WTC11 (cell line): ENCODE measurements at regions not wholly inside any gene's neighbourhood (a gene's known extent, or its start where the extent isn't known, plus 50 kb on each side); places are given as distances from the start of the nearest gene placed in this dataset.

Experiments used
- ATAC-seq: fragments of 200-7000 bp; cut with Tn5 transposase; 2 replicates; pipeline ENCODE4 v1.10.0; 2021; ENCODE audit warnings: mild to moderate bottlenecking, moderate library complexity
- CTCF ChIA-PET: fragments of 300-600 bp; sonication (Branson Sonifier 250); formaldehyde crosslinking; loops from one replicate; lab custom pipeline; 2021; ENCODE audit warnings: antibody characterized with exemption; lab: Charles Lee
- POLR2A ChIA-PET: fragments of 350-600 bp; sonication (Branson Sonifier 250); formaldehyde crosslinking; loops from one replicate; lab custom pipeline; 2021; ENCODE audit warnings: antibody characterized with exemption; lab: Charles Lee
- DNase-seq: peaks from one replicate; pipeline ENCODE4 v3.0.0; 2021; ENCODE audit warnings: low spot score
- H3K27ac Mint-ChIP-seq: 2 replicates; pipeline ENCODE4 v1.8.0; 2021; ENCODE audit warnings: mixed read lengths
- H3K27me3 Mint-ChIP-seq: 2 replicates; pipeline ENCODE4 v1.8.0; 2021; ENCODE audit warnings: low read depth, mild to moderate bottlenecking, moderate library complexity, mixed read lengths
- H3K36me3 Mint-ChIP-seq: 2 replicates; pipeline ENCODE4 v1.8.0; 2021; ENCODE audit warnings: mixed read lengths
- H3K4me1 Mint-ChIP-seq: 2 replicates; pipeline ENCODE4 v1.8.0; 2022; ENCODE audit warnings: mixed read lengths
- H3K4me3 Mint-ChIP-seq: 2 replicates; pipeline ENCODE4 v1.8.0; 2021; ENCODE audit warnings: mild to moderate bottlenecking, moderate library complexity, mixed read lengths
- H3K9me3 Mint-ChIP-seq: 2 replicates; pipeline ENCODE4 v1.8.0; 2021; ENCODE audit warnings: mixed read lengths
- E2F1 ChIP-seq: sonication (generic); formaldehyde crosslinking; IDR thresholded peaks from 2 replicates; pipeline ENCODE4 v1.8.0; 2022; ENCODE audit warnings: mild to moderate bottlenecking, missing genetic modification reagents
- GABPB1 ChIP-seq: sonication (generic); formaldehyde crosslinking; IDR thresholded peaks from 2 replicates; pipeline ENCODE4 v1.8.1; 2023; ENCODE audit warnings: mild to moderate bottlenecking, missing genetic modification reagents
- GTF2I ChIP-seq: fragments of 250-450 bp; sonication (Bioruptor Pico); conservative IDR thresholded peaks from 2 replicates; pipeline ENCODE4 v1.4.0; 2021; ENCODE audit warnings: mild to moderate bottlenecking
- HMGA2 ChIP-seq: fragments of 250-450 bp; sonication (Bioruptor Pico); IDR thresholded peaks from 2 replicates; pipeline ENCODE4 v1.4.0; 2021; ENCODE audit warnings: mild to moderate bottlenecking, moderate library complexity
- MAX ChIP-seq: sonication (generic); formaldehyde crosslinking; IDR thresholded peaks from 2 replicates; pipeline ENCODE4 v1.8.0; 2022; ENCODE audit warnings: mild to moderate bottlenecking, missing genetic modification reagents
- NR1H2 ChIP-seq: sonication (generic); formaldehyde crosslinking; IDR thresholded peaks from 2 replicates; pipeline ENCODE4 v1.9.0; 2021; ENCODE audit warnings: mild to moderate bottlenecking, moderate library complexity, missing genetic modification reagents
- NR3C1 ChIP-seq: sonication (generic); formaldehyde crosslinking; conservative IDR thresholded peaks from 2 replicates; pipeline ENCODE4 v1.8.1; 2023; ENCODE audit warnings: low read depth, mild to moderate bottlenecking, missing genetic modification reagents
- RORB ChIP-seq: fragments of 250-450 bp; sonication (Bioruptor Pico); IDR thresholded peaks from 2 replicates; pipeline ENCODE4 v1.9.0; 2021; ENCODE audit warnings: mild to moderate bottlenecking
- USF1 ChIP-seq: sonication (generic); formaldehyde crosslinking; IDR thresholded peaks from 2 replicates; pipeline ENCODE4 v1.8.0; 2022; ENCODE audit warnings: mild to moderate bottlenecking, missing genetic modification reagents
- USF2 ChIP-seq: sonication (generic); formaldehyde crosslinking; IDR thresholded peaks from 2 replicates; pipeline ENCODE4 v1.8.1; 2023; ENCODE audit warnings: mild to moderate bottlenecking, missing genetic modification reagents, moderate library complexity
- ZNF138 ChIP-seq: sonication (generic); formaldehyde crosslinking; conservative IDR thresholded peaks from 2 replicates; pipeline ENCODE4 v1.8.1; 2022; ENCODE audit warnings: mild to moderate bottlenecking, moderate library complexity, missing genetic modification reagents
- TF ChIP-seq, protein P1 (sequence below): sonication (generic); formaldehyde crosslinking; IDR thresholded peaks from 2 replicates; pipeline ENCODE4 v1.8.0; 2023; ENCODE audit warnings: missing genetic modification reagents
- TF ChIP-seq, protein P2 (sequence below): sonication (generic); formaldehyde crosslinking; conservative IDR thresholded peaks from 2 replicates; pipeline ENCODE4 v1.8.1; 2023; ENCODE audit warnings: mild to moderate bottlenecking, low read depth, missing genetic modification reagents, moderate library complexity
- TF ChIP-seq, protein P3 (sequence below): fragments of 250-450 bp; sonication (Bioruptor Pico); IDR thresholded peaks from 2 replicates; pipeline ENCODE4 v1.9.0; 2021; ENCODE audit warnings: mild to moderate bottlenecking, borderline replicate concordance

DNA sequence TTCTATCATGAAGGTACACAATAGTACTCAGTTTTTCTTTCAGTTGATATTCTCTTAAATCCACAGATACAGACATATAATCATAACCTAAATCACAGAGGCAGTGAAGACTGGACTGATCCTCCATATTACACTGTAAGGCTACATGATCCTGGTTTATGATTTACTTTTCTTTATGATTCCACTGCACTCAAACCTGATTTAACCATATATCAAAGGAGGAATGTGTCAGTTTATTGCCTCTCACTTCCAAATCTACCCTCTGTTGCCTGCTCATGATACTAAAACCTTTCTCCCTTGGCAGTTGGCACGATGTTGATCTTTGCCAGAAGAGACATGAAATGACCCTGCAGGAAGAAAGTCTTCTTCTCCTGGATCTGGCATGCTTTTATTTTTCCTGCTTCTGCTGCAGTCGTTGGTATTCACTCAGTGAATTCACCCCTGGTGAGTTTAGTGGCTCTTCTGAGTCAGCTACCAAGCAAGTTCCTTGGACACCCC lies 426.4 kb downstream of the MBD2 start (continued):
- TF ChIP-seq MAX (CRISPR knock-in tag) (no peak), E2F1 (CRISPR knock-in tag) (no peak), GABPB1 (CRISPR knock-in tag) (no peak), NR1H2 (CRISPR knock-in tag) (no peak)

GRCh38 chr18:53796040-53796729 lies 428.3 kb downstream of the MBD2 start:
- POLR2A ChIA-PET = no interaction called here
- no peak for ATAC-seq

More at GRCh38 chr18:53796040-53796729, 428.3 kb downstream of the MBD2 start:
- H3K9me3 Mint-ChIP-seq = peaks cover 7% of the 10 kb centered on the region
- TF ChIP-seq, protein P1, sequence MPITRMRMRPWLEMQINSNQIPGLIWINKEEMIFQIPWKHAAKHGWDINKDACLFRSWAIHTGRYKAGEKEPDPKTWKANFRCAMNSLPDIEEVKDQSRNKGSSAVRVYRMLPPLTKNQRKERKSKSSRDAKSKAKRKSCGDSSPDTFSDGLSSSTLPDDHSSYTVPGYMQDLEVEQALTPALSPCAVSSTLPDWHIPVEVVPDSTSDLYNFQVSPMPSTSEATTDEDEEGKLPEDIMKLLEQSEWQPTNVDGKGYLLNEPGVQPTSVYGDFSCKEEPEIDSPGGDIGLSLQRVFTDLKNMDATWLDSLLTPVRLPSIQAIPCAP = no peak
- no peak for TF ChIP-seq NR3C1 (CRISPR knock-in tag)
- no peak for TF ChIP-seq RORB (CRISPR knock-in tag)
- no peak for TF ChIP-seq HMGA2 (CRISPR knock-in tag)
- no peak for TF ChIP-seq USF2 (CRISPR knock-in tag)
- TF ChIP-seq USF1 (CRISPR knock-in tag) = no peak
- no peak for TF ChIP-seq GTF2I
- TF ChIP-seq, protein P2, sequence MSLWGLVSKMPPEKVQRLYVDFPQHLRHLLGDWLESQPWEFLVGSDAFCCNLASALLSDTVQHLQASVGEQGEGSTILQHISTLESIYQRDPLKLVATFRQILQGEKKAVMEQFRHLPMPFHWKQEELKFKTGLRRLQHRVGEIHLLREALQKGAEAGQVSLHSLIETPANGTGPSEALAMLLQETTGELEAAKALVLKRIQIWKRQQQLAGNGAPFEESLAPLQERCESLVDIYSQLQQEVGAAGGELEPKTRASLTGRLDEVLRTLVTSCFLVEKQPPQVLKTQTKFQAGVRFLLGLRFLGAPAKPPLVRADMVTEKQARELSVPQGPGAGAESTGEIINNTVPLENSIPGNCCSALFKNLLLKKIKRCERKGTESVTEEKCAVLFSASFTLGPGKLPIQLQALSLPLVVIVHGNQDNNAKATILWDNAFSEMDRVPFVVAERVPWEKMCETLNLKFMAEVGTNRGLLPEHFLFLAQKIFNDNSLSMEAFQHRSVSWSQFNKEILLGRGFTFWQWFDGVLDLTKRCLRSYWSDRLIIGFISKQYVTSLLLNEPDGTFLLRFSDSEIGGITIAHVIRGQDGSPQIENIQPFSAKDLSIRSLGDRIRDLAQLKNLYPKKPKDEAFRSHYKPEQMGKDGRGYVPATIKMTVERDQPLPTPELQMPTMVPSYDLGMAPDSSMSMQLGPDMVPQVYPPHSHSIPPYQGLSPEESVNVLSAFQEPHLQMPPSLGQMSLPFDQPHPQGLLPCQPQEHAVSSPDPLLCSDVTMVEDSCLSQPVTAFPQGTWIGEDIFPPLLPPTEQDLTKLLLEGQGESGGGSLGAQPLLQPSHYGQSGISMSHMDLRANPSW (CRISPR knock-in tag) = no peak
- TF ChIP-seq, protein P3, sequence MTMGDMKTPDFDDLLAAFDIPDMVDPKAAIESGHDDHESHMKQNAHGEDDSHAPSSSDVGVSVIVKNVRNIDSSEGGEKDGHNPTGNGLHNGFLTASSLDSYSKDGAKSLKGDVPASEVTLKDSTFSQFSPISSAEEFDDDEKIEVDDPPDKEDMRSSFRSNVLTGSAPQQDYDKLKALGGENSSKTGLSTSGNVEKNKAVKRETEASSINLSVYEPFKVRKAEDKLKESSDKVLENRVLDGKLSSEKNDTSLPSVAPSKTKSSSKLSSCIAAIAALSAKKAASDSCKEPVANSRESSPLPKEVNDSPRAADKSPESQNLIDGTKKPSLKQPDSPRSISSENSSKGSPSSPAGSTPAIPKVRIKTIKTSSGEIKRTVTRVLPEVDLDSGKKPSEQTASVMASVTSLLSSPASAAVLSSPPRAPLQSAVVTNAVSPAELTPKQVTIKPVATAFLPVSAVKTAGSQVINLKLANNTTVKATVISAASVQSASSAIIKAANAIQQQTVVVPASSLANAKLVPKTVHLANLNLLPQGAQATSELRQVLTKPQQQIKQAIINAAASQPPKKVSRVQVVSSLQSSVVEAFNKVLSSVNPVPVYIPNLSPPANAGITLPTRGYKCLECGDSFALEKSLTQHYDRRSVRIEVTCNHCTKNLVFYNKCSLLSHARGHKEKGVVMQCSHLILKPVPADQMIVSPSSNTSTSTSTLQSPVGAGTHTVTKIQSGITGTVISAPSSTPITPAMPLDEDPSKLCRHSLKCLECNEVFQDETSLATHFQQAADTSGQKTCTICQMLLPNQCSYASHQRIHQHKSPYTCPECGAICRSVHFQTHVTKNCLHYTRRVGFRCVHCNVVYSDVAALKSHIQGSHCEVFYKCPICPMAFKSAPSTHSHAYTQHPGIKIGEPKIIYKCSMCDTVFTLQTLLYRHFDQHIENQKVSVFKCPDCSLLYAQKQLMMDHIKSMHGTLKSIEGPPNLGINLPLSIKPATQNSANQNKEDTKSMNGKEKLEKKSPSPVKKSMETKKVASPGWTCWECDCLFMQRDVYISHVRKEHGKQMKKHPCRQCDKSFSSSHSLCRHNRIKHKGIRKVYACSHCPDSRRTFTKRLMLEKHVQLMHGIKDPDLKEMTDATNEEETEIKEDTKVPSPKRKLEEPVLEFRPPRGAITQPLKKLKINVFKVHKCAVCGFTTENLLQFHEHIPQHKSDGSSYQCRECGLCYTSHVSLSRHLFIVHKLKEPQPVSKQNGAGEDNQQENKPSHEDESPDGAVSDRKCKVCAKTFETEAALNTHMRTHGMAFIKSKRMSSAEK (CRISPR knock-in tag) = no peak
- TF ChIP-seq ZNF138 (CRISPR knock-in tag) = no peak
- TF ChIP-seq, all 79 proteins: peak for 0
- Mint-ChIP-seq H3K4me3 (no peak overlapping the region), H3K27ac (no peak overlapping the region), H3K4me1 (no peaks in the 10 kb centered on the region), H3K36me3 (no peaks in the 10 kb centered on the region), H3K27me3 (no peaks in the 10 kb centered on the region)
- DNase-seq = no peak
- CTCF ChIA-PET = no interaction called here
